GM18868 (cell line): ENCODE measurements at regions not wholly inside any gene's neighbourhood (a gene's known extent, or its start where the extent isn't known, plus 50 kb on each side); places are given as distances from the start of the nearest gene placed in this dataset.
"Not testable (repeated sequence)": the region's sequence is repeated elsewhere in the genome, so short reads cannot be mapped to it uniquely, and the experiment has no call there.

Source experiments
- ATAC-seq: cut with Tn5 transposase; IDR thresholded peaks from one replicate; pipeline ENCODE4 v1.9.1; 2021; ENCODE audit warnings: mild to moderate bottlenecking, moderate library complexity; ENCODE audit not compliant: unreplicated experiment

DNA sequence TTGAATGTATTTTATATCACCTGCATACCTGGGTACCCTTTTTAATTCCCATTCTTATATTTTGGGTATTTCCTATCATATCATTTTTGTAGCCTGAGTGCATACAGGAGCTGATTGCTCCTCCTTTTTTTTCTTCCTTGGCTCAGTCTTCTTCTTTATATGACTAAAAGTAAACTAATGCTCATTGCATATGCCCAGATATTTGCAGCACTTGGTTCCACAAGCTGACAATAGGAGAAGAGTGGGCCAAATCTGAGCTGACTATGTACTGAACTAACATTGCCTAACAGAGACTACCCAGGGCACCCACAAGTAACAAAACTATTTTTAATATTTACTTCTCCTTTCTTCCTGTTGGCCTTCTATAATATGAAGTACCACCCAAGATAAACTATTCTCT is 131.7 kb upstream of the SPOPL start:
- ATAC-seq: no peak

- peak; percentile 67 for ATAC-seq
Observed at GRCh38 chr2:138373993-138374408, 127.6 kb upstream of the SPOPL start.

DNA sequence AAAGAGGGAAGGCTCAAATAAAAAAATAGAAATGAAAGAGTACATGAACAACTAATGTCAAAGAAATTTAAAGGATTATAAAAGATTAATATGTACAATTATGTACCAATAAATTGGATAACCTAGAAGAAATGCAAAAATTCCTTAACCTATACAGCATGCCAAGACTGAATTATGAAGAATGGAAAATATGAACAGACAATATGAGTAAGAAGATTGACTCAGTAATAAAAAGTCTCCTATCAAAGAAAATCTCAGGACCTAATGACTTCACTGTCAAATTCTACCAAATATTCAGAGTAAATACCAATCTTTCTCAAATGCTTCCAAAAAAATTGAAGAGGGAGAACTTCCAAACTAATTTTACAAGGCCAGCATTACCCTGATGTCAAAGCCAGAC is 120.2 kb upstream of the SPOPL start:
- ATAC-seq: no peak

GRCh38 chr2:138382672-138383071 is 118.9 kb upstream of the SPOPL start:
- ATAC-seq: no peak

GRCh38 chr2:138386191-138386590 is 115.4 kb upstream of the SPOPL start:
- ATAC-seq: not testable (repeated sequence)

GRCh38 chr2:138389063-138389462 is 112.5 kb upstream of the SPOPL start:
- ATAC-seq: no peak

GRCh38 chr2:138390316-138390945 is 111.1 kb upstream of the SPOPL start:
- no peak for ATAC-seq

- ATAC-seq: no peak
Observed at GRCh38 chr2:138391946-138392345, 109.6 kb upstream of the SPOPL start.

GRCh38 chr2:138395565-138396306 is 105.8 kb upstream of the SPOPL start:
- ATAC-seq: peak; percentile 62

- ATAC-seq: no peak
Observed at GRCh38 chr2:138396843-138397242, 104.7 kb upstream of the SPOPL start.

GRCh38 chr2:138403431-138403927 is 98.1 kb upstream of the SPOPL start:
- no peak for ATAC-seq

DNA sequence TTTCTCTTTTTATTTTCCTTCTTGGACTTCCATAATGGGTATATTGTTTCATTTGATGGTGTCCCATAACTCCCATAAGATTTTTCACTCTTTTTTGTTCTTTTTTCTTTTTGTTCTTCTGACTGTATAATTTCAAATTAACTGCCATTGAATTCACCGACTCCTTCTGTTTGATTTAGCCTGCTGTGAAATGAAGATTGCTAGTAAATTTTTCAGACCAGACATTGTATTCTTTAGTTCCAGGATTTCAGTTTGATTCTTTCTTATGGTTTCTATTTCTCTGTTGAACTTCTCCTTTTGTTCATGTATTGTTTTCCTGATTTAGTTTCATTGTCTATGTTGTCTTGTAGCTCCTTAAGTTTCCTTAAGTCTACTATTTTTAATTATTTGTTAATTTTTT is 87.6 kb upstream of the SPOPL start:
- ATAC-seq: no peak

DNA sequence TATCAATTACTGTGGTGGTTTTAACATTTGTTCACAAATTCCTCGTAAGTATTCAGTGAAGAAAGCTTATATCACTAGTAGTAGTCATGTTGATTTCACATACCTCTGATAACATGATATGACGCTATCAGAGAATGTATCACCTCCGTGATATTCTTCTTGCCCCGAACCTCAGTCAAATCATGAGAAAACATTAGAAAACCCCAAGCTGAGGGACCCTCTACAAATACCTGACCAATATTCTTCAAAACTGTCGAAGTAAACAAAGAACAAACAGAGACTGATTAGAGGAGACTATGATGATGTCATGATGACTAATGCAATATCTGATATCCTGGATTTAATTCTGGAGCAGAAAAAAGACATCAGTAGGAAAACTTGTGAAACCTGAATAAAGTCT is 85.6 kb upstream of the SPOPL start:
- ATAC-seq: no peak

DNA sequence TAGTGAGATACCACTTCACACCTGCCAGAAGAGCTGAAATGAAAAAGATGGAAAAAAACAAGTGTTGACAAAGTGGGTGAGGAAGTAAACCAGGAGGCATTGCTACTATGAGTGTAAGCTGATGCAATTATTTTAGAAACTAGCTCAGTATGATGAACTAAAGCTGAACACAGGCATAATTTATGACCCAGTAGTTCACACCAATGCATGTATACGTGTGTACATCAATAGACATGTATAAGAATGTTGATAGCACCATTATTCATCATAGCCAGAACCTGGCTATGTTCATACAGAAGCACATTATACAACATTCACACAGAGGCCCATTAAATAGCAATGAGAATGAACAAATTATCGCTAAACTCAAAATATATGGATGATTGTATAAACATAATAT is 83.1 kb upstream of the SPOPL start:
- ATAC-seq: no peak

DNA sequence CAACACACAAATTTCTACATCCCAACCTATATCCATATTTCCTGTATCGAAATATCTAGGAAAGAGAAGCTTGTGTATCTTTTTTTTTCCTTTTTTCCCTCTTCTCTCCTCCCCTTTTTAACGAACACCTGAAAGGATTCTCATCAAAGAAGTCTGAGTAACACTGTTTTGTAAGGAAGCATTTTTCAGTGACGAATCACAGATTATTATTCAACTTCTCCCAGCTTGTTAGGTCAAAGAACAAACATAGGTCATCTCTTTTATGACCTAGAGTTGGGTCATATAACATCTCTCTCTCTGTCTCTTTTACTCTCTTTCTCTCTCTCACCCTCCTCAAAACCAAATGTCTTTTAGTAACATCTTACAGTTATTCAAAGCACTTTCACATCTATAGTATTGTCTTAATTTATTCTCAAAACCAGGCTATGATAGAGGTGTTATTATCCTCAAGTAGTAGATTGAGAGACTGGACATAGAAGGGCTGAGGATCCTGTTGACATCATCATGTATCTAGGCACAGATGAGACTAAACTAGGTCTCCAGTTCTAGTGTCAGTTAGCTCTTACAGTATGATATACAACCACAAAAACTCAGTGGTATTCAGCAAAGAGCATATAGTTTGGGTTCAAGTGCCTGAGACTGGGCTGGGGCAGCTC is 80.1 kb upstream of the SPOPL start:
- ATAC-seq: no peak

DNA sequence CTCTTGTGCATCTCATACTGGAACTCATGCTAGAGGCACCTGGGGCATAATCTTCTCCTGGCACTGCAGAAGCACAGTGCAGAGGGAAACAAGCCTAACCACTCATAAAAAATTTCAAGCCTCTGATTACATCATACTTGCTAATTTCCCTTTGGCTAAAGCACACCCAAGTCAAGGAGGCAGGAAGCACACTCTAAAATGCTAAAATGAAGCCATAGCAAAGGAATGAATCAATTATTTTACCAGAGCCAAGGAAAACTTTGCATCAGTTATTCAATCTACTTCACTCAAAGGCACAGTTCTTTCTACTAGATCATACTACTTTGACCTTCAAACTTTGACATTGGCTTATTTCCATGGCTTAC is 79.6 kb upstream of the SPOPL start:
- ATAC-seq: no peak

DNA sequence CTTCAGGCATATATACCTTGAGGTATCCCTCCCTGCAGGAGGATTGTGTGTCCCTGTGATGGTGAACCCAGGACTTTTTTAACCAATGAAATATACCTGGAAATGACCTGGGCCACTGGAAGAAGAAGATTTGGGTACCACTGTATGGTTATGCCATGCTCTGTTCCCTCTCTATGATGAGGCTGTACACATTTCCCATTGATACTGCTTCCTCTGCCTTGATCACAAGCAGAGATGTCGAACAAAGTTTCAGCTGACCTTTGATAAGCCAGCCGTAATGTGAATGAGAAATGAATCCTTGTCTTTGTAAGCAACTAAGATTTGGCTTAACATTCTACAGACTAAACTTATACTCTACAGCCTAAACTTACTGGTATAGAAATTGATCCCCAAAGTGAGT is 78.4 kb upstream of the SPOPL start:
- no peak for ATAC-seq

- ATAC-seq: no peak
Observed at GRCh38 chr2:138423745-138424144, 77.8 kb upstream of the SPOPL start.

- ATAC-seq: no peak
Observed at GRCh38 chr2:138424436-138425140, 77.0 kb upstream of the SPOPL start.

DNA sequence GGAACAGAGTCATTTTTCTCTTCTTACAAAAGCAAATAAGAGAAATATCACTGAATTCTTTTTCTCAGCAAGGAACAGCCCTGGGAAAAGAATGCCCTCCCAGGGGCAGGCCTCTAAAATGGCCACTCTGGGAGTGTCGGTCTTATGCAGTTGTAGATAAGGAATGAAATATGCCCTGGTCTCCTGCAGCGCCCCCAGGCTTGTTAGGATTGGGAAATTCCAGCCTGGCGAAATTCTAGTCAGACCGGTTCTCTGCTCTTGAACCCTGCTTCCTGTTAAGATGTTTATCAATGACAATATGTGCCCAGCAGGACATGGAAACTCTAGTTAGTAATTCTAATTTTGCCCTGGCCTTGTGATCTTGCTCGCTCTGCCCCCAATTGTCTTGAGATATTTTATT is 75.5 kb upstream of the SPOPL start:
- not testable (repeated sequence) for ATAC-seq

DNA sequence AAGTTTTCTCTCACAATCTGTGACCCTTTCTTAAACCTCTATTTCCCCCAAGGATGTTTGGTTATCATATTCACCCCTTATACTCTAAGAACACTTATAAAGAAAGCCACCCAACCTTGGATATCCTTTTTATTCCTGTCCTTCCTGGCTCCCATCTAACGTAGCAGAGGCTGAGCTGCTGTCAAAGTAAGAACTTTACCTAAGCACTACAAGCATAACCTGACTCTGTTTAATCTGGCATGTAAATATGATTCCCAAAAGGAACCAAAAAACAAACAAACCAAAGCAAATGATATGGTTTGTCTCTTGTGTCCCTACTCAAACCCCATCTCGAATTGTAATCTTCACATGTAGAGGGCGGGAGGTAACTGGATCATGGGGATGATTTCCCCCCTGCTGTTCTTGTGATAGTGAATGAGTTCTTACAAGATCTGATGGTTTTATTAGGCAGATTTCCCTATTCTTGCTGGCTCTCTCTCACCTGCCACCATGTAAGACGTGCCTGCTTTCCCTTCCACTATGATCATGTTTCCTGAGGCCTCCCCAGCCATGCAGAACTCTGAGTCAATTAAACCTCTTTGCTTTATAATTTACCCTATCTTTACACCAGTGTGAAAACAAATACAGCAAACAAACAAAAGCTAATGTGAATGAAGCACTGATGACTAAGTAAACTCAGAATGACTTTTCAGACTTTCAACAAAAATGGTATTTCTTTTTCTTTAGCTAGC is 72.7 kb upstream of the SPOPL start:
- ATAC-seq: no peak
